Neural crest cell (in vitro differentiated cells): ENCODE measurements at regions not wholly inside any gene's neighbourhood (a gene's known extent, or its start where the extent isn't known, plus 50 kb on each side); places are given as distances from the start of the nearest gene placed in this dataset.

Experiments
- DNase-seq: peaks from one replicate; pipeline ENCODE4 v3.0.0; 2021; ENCODE audit warnings: low read depth, mixed read lengths, low spot score
- H3K27ac Mint-ChIP-seq: one replicate; pipeline ENCODE4 v1.8.0; 2021; ENCODE audit warnings: mild to moderate bottlenecking, mixed read lengths; ENCODE audit not compliant: unreplicated experiment
- H3K27me3 Mint-ChIP-seq: 2 replicates; pipeline ENCODE4 v1.8.0; 2021; ENCODE audit warnings: low read depth, mild to moderate bottlenecking, mixed read lengths
- H3K36me3 Mint-ChIP-seq: 2 replicates; pipeline ENCODE4 v1.8.0; 2021; ENCODE audit warnings: low read depth, mild to moderate bottlenecking, mixed read lengths
- H3K4me1 Mint-ChIP-seq: 2 replicates; pipeline ENCODE4 v1.8.0; 2021; ENCODE audit warnings: mixed read lengths
- H3K4me3 Mint-ChIP-seq: one replicate; pipeline ENCODE4 v1.8.0; 2021; ENCODE audit warnings: mild to moderate bottlenecking, mixed read lengths
- H3K9me3 Mint-ChIP-seq: 2 replicates; pipeline ENCODE4 v1.8.0; 2021; ENCODE audit warnings: mixed read lengths
- CTCF ChIP-seq: fragments of 200-600 bp; sonication (generic); conservative IDR thresholded peaks from 2 replicates; pipeline ENCODE4 v1.5.0; 2021; ENCODE audit warnings: antibody characterized with exemption, mild to moderate bottlenecking

GRCh38 chr16:59385491-59385890 is 651.4 kb upstream of the GOT2 start:
- H3K4me3 Mint-ChIP-seq = no peak overlapping the region
- no peaks in the 10 kb centered on the region for H3K36me3 Mint-ChIP-seq
- H3K27ac Mint-ChIP-seq = no peak overlapping the region
- no peak for DNase-seq
- no peaks in the 10 kb centered on the region for H3K4me1 Mint-ChIP-seq
- no peaks in the 10 kb centered on the region for H3K27me3 Mint-ChIP-seq
- TF ChIP-seq CTCF = no peak
- no peaks in the 10 kb centered on the region for H3K9me3 Mint-ChIP-seq

GRCh38 chr16:59373632-59374031 is 639.5 kb upstream of the GOT2 start:
- no peak overlapping the region for H3K27ac Mint-ChIP-seq
- no peak for TF ChIP-seq CTCF
- H3K36me3 Mint-ChIP-seq = no peaks in the 10 kb centered on the region
- H3K27me3 Mint-ChIP-seq = no peaks in the 10 kb centered on the region
- no peak for DNase-seq
- no peak overlapping the region for H3K4me3 Mint-ChIP-seq
- peaks cover 4% of the 10 kb centered on the region for H3K4me1 Mint-ChIP-seq
- peaks cover 3% of the 10 kb centered on the region for H3K9me3 Mint-ChIP-seq

GRCh38 chr16:59370717-59371116 is 636.6 kb upstream of the GOT2 start:
- no peak for DNase-seq
- Mint-ChIP-seq H3K9me3 (peaks cover 3% of the 10 kb centered on the region), H3K27ac (no peak overlapping the region), H3K4me3 (no peak overlapping the region), H3K27me3 (no peaks in the 10 kb centered on the region), H3K36me3 (no peaks in the 10 kb centered on the region), H3K4me1 (peaks cover 4% of the 10 kb centered on the region)
- TF ChIP-seq CTCF = no peak

- peaks cover 3% of the 10 kb centered on the region for H3K9me3 Mint-ChIP-seq
- no peak overlapping the region for H3K27ac Mint-ChIP-seq
- H3K36me3 Mint-ChIP-seq = no peaks in the 10 kb centered on the region
- no peak overlapping the region for H3K4me3 Mint-ChIP-seq
- no peak for DNase-seq
- peaks cover 4% of the 10 kb centered on the region for H3K4me1 Mint-ChIP-seq
- H3K27me3 Mint-ChIP-seq = no peaks in the 10 kb centered on the region
- TF ChIP-seq CTCF = no peak
Observed at GRCh38 chr16:59369523-59369922, 635.4 kb upstream of the GOT2 start.

GRCh38 chr16:59368586-59368985 is 634.5 kb upstream of the GOT2 start:
- H3K4me1 Mint-ChIP-seq = peaks cover 4% of the 10 kb centered on the region
- H3K4me3 Mint-ChIP-seq = no peak overlapping the region
- TF ChIP-seq CTCF = no peak
- H3K27me3 Mint-ChIP-seq = no peaks in the 10 kb centered on the region
- H3K27ac Mint-ChIP-seq = no peak overlapping the region
- no peak for DNase-seq
- H3K9me3 Mint-ChIP-seq = peaks cover 3% of the 10 kb centered on the region
- H3K36me3 Mint-ChIP-seq = no peaks in the 10 kb centered on the region

GRCh38 chr16:59356709-59357108 is 622.6 kb upstream of the GOT2 start:
- Mint-ChIP-seq H3K27me3 (no peaks in the 10 kb centered on the region), H3K36me3 (peaks cover 2% of the 10 kb centered on the region), H3K9me3 (no peaks in the 10 kb centered on the region), H3K4me3 (no peak overlapping the region), H3K27ac (no peak overlapping the region), H3K4me1 (peaks cover 3% of the 10 kb centered on the region)
- no peak for TF ChIP-seq CTCF
- no peak for DNase-seq
